LNCaP clone FGC (cell line): ENCODE measurements at regions not wholly inside any gene's neighbourhood (a gene's known extent, or its start where the extent isn't known, plus 50 kb on each side); places are given as distances from the start of the nearest gene placed in this dataset.
A peak's percentile ranks its signal among the peaks of the same experiment; 100 is the strongest.

Experiments used
- DNase-seq: peaks from one replicate; pipeline ENCODE4 v3.0.0-alpha.2; 2011; ENCODE audit warnings: low read depth
- H3K4me3 ChIP-seq: 2 replicates; pipeline ENCODE4 v1.5.1; 2011; ENCODE audit warnings: mild to moderate bottlenecking, low read depth, low read length, control low read depth
- TF ChIP-seq, protein P1 (sequence below): IDR thresholded peaks from 2 replicates; pipeline ENCODE4 v1.5.1; 2012; ENCODE audit warnings: mild to moderate bottlenecking; ENCODE audit not compliant: control insufficient read depth, insufficient read depth; ENCODE audit errors: extremely low read depth

DNA sequence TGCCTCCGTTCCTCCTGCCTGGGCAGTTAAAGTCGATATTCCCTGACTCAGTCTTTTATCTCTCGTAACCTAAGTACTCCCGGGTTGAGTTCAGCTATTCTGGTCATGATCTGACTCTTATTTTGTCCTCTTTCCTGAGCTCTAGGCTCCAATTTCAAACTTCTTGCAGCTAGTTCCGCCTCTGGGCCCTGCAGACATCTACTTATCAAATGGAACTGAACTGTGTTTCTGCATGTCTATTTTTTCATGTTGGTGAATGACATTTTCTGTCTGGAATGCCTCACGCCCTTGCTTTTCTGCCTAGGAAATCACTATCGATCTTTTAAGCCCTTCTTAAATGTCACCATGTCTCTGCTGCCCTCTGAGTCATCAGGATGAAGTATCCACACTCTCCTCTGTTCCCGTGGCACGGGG, 101.5 kb downstream of the VAPA start:
- no peak overlapping the region for H3K4me3 ChIP-seq
- no peak for DNase-seq
- TF ChIP-seq, protein P1, sequence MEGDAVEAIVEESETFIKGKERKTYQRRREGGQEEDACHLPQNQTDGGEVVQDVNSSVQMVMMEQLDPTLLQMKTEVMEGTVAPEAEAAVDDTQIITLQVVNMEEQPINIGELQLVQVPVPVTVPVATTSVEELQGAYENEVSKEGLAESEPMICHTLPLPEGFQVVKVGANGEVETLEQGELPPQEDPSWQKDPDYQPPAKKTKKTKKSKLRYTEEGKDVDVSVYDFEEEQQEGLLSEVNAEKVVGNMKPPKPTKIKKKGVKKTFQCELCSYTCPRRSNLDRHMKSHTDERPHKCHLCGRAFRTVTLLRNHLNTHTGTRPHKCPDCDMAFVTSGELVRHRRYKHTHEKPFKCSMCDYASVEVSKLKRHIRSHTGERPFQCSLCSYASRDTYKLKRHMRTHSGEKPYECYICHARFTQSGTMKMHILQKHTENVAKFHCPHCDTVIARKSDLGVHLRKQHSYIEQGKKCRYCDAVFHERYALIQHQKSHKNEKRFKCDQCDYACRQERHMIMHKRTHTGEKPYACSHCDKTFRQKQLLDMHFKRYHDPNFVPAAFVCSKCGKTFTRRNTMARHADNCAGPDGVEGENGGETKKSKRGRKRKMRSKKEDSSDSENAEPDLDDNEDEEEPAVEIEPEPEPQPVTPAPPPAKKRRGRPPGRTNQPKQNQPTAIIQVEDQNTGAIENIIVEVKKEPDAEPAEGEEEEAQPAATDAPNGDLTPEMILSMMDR: no peak

DNA sequence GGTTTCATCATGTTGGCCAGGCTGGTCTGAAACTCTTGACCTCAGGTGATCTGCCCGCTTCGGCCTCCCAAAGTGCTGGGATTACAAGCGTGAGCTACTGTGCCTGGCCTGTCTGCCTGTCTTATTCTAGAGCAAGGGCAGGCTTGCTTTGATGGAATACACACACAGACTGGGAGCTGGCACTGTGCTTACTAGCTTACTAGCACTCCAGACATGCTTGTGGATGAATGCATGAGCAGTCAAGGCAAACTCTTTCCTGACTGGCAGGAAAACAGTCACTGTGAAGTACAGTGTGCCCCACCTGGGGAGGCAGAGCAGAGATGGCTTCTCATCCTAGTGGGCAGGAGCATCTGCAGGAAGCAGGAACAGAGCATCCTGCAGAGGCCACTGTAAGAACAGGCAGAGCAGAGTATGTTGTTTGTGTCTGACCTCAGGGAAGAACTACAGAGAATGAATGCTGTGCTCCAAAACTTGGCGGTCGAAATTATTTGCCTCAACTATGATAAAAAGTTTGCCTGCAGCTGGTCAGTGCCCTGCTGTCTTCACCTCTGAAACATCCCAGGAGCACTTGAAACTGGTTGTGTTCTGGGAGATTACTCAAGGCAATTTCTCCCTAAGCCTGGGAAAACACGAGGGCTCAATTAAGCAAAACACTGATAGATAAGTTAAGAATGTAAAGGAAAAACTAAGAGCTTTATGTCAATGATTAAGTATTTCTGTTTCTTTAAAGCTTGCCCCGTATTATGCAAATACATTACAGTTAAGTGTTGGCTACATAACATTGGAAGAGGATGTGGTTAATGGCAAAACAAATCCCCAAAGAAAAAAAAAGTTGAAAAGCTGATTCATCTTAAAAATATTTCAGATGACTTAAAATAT, 102.4 kb downstream of the VAPA start:
- TF ChIP-seq, protein P1: peak; percentile 50
- DNase-seq: no peak
- H3K4me3 ChIP-seq: no peak overlapping the region

- no peak overlapping the region for H3K4me3 ChIP-seq
- no peak for DNase-seq
- TF ChIP-seq, protein P1: no peak
Measured at GRCh38 chr18:10017043-10017442, 103.2 kb downstream of the VAPA start.

- DNase-seq: no peak
- TF ChIP-seq, protein P1: no peak
- no peak overlapping the region for H3K4me3 ChIP-seq
Measured at GRCh38 chr18:10018289-10018688, 104.5 kb downstream of the VAPA start.

- no peak overlapping the region for H3K4me3 ChIP-seq
- peak; percentile 81 for DNase-seq
- TF ChIP-seq, protein P1: no peak
Measured at GRCh38 chr18:10020171-10020570, 106.4 kb downstream of the VAPA start.

- TF ChIP-seq, protein P1: no peak
- no peak for DNase-seq
- H3K4me3 ChIP-seq: no peak overlapping the region
Measured at GRCh38 chr18:10022365-10022764, 108.5 kb downstream of the VAPA start.
